ENCODE measurements at regions not wholly inside any gene's neighbourhood (a gene's known extent, or its start where the extent isn't known, plus 50 kb on each side); places are given as distances from the start of the nearest gene placed in this dataset.
A peak's percentile ranks its signal among the peaks of the same experiment; 100 is the strongest.

DNA sequence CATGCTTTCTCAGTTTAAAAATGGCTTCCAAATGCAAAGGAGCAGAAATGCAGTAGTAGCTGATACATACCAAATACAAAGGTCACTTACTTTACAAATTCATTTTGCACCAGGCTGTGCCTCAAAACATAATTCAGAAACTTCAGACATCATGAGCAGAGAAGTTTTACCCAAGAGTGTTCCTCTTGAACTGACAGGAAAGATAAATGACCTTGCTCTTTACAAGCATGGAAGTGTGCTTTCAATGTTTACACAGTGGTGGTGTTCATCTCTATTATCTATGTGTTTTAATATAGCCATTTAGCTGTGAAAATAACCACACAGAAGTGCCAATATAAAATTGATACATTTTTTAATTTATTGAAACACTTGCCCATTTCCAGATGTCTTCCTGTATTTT, 383.4 kb downstream of the ANKRD50 start:
- Histone ChIP-seq H3K9me3 (no peaks in the 10 kb centered on the region), H3K36me3 (no peaks in the 10 kb centered on the region), H3K27me3 (no peaks in the 10 kb centered on the region), H3K27ac (no peak overlapping the region), H3K4me1 (peaks cover 0 to under 1% (median 0%) of the 10 kb centered on the region in 4 donors), H3K4me3 (no peak overlapping the region)
- ATAC-seq (ENCODE audit: low FRiP score in 2 of 2): no peak
- DNase-seq: no peak
- TF ChIP-seq, protein P1, sequence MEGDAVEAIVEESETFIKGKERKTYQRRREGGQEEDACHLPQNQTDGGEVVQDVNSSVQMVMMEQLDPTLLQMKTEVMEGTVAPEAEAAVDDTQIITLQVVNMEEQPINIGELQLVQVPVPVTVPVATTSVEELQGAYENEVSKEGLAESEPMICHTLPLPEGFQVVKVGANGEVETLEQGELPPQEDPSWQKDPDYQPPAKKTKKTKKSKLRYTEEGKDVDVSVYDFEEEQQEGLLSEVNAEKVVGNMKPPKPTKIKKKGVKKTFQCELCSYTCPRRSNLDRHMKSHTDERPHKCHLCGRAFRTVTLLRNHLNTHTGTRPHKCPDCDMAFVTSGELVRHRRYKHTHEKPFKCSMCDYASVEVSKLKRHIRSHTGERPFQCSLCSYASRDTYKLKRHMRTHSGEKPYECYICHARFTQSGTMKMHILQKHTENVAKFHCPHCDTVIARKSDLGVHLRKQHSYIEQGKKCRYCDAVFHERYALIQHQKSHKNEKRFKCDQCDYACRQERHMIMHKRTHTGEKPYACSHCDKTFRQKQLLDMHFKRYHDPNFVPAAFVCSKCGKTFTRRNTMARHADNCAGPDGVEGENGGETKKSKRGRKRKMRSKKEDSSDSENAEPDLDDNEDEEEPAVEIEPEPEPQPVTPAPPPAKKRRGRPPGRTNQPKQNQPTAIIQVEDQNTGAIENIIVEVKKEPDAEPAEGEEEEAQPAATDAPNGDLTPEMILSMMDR (IDR thresholded peaks at IDR 0.05): no peak
- TF ChIP-seq POLR2A (IDR thresholded peaks at IDR 0.05) (no peak), POLR2AphosphoS5 (IDR thresholded peaks at IDR 0.05) (no peak), EP300 (IDR thresholded peaks at IDR 0.05) (no peak)

DNA sequence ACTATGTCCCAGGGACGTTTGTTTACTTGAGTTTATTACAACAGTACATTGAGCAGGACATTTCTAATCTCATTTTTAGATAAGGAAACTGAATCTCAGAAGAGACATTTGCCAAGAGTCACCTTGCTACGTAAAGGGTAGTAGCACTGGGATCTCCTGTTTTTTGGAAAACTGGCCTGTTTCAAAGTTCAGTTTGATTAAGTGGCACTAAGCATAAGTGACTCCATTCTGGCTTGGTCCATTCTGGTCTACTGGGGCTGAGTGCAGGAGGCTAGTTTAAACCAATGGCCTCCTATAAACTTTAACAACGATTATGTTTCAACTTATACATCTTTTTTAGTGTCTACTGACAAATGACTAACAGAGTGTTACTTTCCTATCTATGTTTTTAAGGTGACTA, 382.5 kb downstream of the ANKRD50 start:
- H3K9me3 ChIP-seq: no peaks in the 10 kb centered on the region
- TF ChIP-seq POLR2AphosphoS5 (IDR thresholded peaks at IDR 0.05): no peak
- no peak for TF ChIP-seq EP300 (IDR thresholded peaks at IDR 0.05)
- TF ChIP-seq POLR2A (IDR thresholded peaks at IDR 0.05): no peak
- TF ChIP-seq, protein P1 (IDR thresholded peaks at IDR 0.05): no peak

DNA sequence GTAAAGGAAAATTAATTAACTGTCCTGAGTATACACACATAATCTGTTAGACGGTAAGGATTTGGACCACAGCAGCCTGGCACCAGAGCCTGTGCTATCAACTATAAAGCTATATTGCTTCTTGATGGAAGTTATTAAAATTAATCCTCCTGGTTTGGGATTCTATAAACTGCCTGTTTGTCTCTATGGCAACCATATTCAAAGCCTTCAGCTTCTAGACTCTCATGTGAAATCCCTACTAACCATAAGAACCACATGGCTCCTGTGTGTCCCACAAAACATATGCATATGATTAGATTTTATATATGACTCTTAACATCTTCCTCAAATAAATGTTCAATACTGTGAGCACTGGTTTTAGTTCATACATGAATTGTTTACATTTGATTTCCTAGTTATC, 380.8 kb downstream of the ANKRD50 start:
- Histone ChIP-seq H3K36me3 (no peaks in the 10 kb centered on the region), H3K27ac (no peak overlapping the region), H3K27me3 (no peaks in the 10 kb centered on the region), H3K4me1 (peaks cover 0 to 3% (median 1%) of the 10 kb centered on the region in 4 donors), H3K9me3 (no peaks in the 10 kb centered on the region), H3K4me3 (no peak overlapping the region)
- ATAC-seq (ENCODE audit: low FRiP score in 2 of 2) (no peak), DNase-seq (no peak)
- no peak for TF ChIP-seq EP300 (IDR thresholded peaks at IDR 0.05)
- no peak for TF ChIP-seq POLR2AphosphoS5 (IDR thresholded peaks at IDR 0.05)
- no peak for TF ChIP-seq POLR2A (IDR thresholded peaks at IDR 0.05)
- TF ChIP-seq, protein P1 (IDR thresholded peaks at IDR 0.05): no peak
- 100% methylated on average over 1 of the region's 1 CpG for WGBS, 2 donors

More for the DNA sequence above, 382.5 kb downstream of the ANKRD50 start:
- H3K36me3 ChIP-seq: no peaks in the 10 kb centered on the region
- ATAC-seq (ENCODE audit: low FRiP score in 2 of 2) (no peak), DNase-seq (no peak)
- peaks cover 0 to 3% (median 0%) of the 10 kb centered on the region in 4 donors for H3K4me1 ChIP-seq
- no peaks in the 10 kb centered on the region for H3K27me3 ChIP-seq
- H3K27ac ChIP-seq: no peak overlapping the region
- no peak overlapping the region for H3K4me3 ChIP-seq
- 46 to 60% methylated on average over 3 of the region's 3 CpGs for WGBS, 2 donors

DNA sequence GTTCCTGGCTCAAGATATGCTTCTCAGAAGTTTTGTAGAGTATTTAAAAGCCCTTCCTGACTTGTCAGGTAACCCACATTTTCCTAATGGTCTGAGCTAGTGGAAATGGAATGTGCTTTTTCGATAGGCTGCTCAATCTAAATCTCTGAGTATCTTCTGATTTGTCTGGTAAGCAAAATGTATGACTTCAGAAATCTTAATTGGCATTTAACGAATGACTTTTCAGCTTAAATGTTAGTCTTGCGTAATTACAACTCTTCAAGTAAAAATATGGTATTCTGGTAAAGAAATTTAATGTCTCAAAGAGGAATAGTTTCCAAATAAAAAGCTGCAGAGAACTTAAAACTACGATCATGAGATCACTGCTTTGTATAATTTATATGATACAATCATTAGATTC, 379.1 kb downstream of the ANKRD50 start:
- no peak overlapping the region for H3K4me3 ChIP-seq
- ATAC-seq (ENCODE audit: low FRiP score in 2 of 2) (no peak), DNase-seq (no peak)
- 50 to 56% methylated on average over 4 of the region's 4 CpGs for WGBS, 2 donors
- H3K9me3 ChIP-seq: no peaks in the 10 kb centered on the region
- H3K27me3 ChIP-seq: no peaks in the 10 kb centered on the region
- no peak for TF ChIP-seq POLR2AphosphoS5 (IDR thresholded peaks at IDR 0.05)
- TF ChIP-seq EP300 (IDR thresholded peaks at IDR 0.05): no peak
- TF ChIP-seq, protein P1 (IDR thresholded peaks at IDR 0.05): no peak
- TF ChIP-seq POLR2A (IDR thresholded peaks at IDR 0.05): no peak
- no peak overlapping the region for H3K27ac ChIP-seq
- peaks cover 0 to 6% (median 2%) of the 10 kb centered on the region in 4 donors for H3K4me1 ChIP-seq
- no peaks in the 10 kb centered on the region for H3K36me3 ChIP-seq

DNA sequence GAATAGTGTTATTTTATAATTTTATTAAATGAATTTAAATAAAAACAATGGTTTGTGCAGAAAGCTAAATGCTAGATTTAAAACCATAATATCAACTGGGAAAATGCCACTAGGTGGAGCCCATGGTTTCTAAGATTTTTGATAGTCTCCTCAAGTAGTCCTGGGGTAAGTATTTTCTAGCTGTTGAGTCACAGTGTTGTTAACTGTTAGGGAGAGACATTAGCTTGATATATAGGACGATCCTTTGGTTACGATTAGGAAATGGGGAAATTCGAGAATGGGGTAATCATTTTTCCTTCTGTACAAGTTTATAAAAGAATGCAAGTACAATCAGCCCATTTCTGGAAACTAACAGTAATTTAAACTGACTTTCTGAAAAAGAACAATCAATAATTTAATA, 378.4 kb downstream of the ANKRD50 start:
- H3K4me3 ChIP-seq: no peak overlapping the region
- peaks cover 0 to 6% (median 2%) of the 10 kb centered on the region in 4 donors for H3K4me1 ChIP-seq
- WGBS, 2 donors: 0 to 3% methylated on average over 3 of the region's 3 CpGs
- no peaks in the 10 kb centered on the region for H3K36me3 ChIP-seq
- H3K9me3 ChIP-seq: no peaks in the 10 kb centered on the region
- DNase-seq (no peak), ATAC-seq (ENCODE audit: low FRiP score in 2 of 2) (peak in 1 of 2 donors; percentile 81)
- H3K27me3 ChIP-seq: no peaks in the 10 kb centered on the region
- TF ChIP-seq POLR2A (IDR thresholded peaks at IDR 0.05) (no peak), POLR2AphosphoS5 (IDR thresholded peaks at IDR 0.05) (no peak), EP300 (IDR thresholded peaks at IDR 0.05) (no peak)
- TF ChIP-seq, protein P1 (IDR thresholded peaks at IDR 0.05): peak in 5 of 6 experiments; percentile 28 to 59 (median 54)
- H3K27ac ChIP-seq: no peak overlapping the region

All from upper lobe of left lung (tissue), 6 donors.